ENCODE measurements at regions not wholly inside any gene's neighbourhood (a gene's known extent, or its start where the extent isn't known, plus 50 kb on each side); places are given as distances from the start of the nearest gene placed in this dataset.

- H3K9me3 ChIP-seq: no peaks in the 10 kb centered on the region
- 23% methylated on average over 8 of the region's 8 CpGs for WGBS (ENCODE audit: missing lambda C conversion rate)
- peak overlapping the region; percentile 41; the same call in 2 of the 3 replicates for H3K4me2 ChIP-seq
- POLR2A ChIA-PET: no interaction called here
- DNase-seq (ENCODE audit: low read depth in 1 of 2, low spot score in 1 of 2): peak; percentile 18 to 64
- FAIRE-seq: no peak
- peak; percentile 85 for ATAC-seq
- CTCF ChIA-PET: interaction anchor here (0.9 to 2.8 kb wide), 5 partner anchors 15 to 460 kb away, joined by 3 to 11 read pairs (median 3); no protein-coding TSS in a partner anchor
- no peak overlapping the region for H3K4me3 ChIP-seq
- H3K4me1 ChIP-seq: no peaks in the 10 kb centered on the region
- TF ChIP-seq BHLHE40 (IDR thresholded peaks at IDR 0.05; ENCODE audit: low read depth, low read length) (no peak), KDM1A (IDR thresholded peaks at IDR 0.05; ENCODE audit: low read depth) (no peak), POLR2AphosphoS2 (conservative IDR thresholded peaks at IDR 0.05; ENCODE audit: low read length) (no peak), RNF2 (IDR thresholded peaks at IDR 0.05; ENCODE audit: borderline replicate concordance, low read depth) (no peak), MAFK (IDR thresholded peaks at IDR 0.05; ENCODE audit: partially characterized antibody) (no peak), PHF8 (IDR thresholded peaks at IDR 0.05; ENCODE audit: borderline replicate concordance, low read depth) (no peak), ZSCAN20 (CRISPR knock-in tag; IDR thresholded peaks at IDR 0.05) (no peak), RAD21 (conservative IDR thresholded peaks at IDR 0.05 in 1 of 2, IDR thresholded peaks at IDR 0.05 in 1 of 2) (peak; percentile 77 to 79), MYC (IDR thresholded peaks at IDR 0.05; ENCODE audit: borderline replicate concordance, low read length) (no peak), RFX5 (IDR thresholded peaks at IDR 0.05) (no peak), CBX8 (IDR thresholded peaks at IDR 0.05) (no peak), FOSL2 (IDR thresholded peaks at IDR 0.05) (no peak), FOSL2 (CRISPR knock-in tag; IDR thresholded peaks at IDR 0.05) (no peak), SMC3 (IDR thresholded peaks at IDR 0.05) (peak; percentile 67; the same call in 2 of the 3 replicates), NFE2L2 (conservative IDR thresholded peaks at IDR 0.05; ENCODE audit: low read length) (no peak), HOXB13 (CRISPR knock-in tag; IDR thresholded peaks at IDR 0.05; ENCODE audit: low read depth) (no peak), CTCF (IDR thresholded peaks at IDR 0.05) (peak; percentile 72), HES2 (IDR thresholded peaks at IDR 0.05) (no peak), RARB (CRISPR knock-in tag; IDR thresholded peaks at IDR 0.05) (no peak)
- TF ChIP-seq, protein P1, sequence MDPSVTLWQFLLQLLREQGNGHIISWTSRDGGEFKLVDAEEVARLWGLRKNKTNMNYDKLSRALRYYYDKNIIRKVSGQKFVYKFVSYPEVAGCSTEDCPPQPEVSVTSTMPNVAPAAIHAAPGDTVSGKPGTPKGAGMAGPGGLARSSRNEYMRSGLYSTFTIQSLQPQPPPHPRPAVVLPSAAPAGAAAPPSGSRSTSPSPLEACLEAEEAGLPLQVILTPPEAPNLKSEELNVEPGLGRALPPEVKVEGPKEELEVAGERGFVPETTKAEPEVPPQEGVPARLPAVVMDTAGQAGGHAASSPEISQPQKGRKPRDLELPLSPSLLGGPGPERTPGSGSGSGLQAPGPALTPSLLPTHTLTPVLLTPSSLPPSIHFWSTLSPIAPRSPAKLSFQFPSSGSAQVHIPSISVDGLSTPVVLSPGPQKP (IDR thresholded peaks at IDR 0.05; ENCODE audit: low read depth, low read length): no peak
- no peak overlapping the region for H3K27ac ChIP-seq
Measured at GRCh38 chr14:30005114-30005808, 77.6 kb upstream of the PRKD1 start.

- H3K27ac ChIP-seq: no peak overlapping the region
- ChIA-PET CTCF (interaction anchor here (1.1 to 2.8 kb wide), 2 partner anchors 457 to 462 kb away, joined by 3 to 11 read pairs; no protein-coding TSS in a partner anchor), POLR2A (no interaction called here)
- FAIRE-seq (no peak), DNase-seq (ENCODE audit: low read depth in 1 of 2, low spot score in 1 of 2) (no peak), ATAC-seq (no peak)
- H3K4me3 ChIP-seq: no peak overlapping the region
- no peak for TF ChIP-seq POLR2AphosphoS2 (conservative IDR thresholded peaks at IDR 0.05; ENCODE audit: low read length)
- H3K4me2 ChIP-seq: no peak overlapping the region
- no peaks in the 10 kb centered on the region for H3K9me3 ChIP-seq
- 3% methylated on average over 2 of the region's 2 CpGs for WGBS (ENCODE audit: missing lambda C conversion rate)
- H3K4me1 ChIP-seq: no peaks in the 10 kb centered on the region
Measured at GRCh38 chr14:30006695-30007094, 79.0 kb upstream of the PRKD1 start.

- Histone ChIP-seq H3K9me3 (no peaks in the 10 kb centered on the region), H3K27ac (no peak overlapping the region), H3K4me2 (no peak overlapping the region), H3K4me3 (no peak overlapping the region), H3K4me1 (no peaks in the 10 kb centered on the region)
- no peak for ATAC-seq
- CTCF ChIA-PET: no interaction called here
- no peak for TF ChIP-seq FOSL2 (IDR thresholded peaks at IDR 0.05)
- no peak for TF ChIP-seq FOSL2 (CRISPR knock-in tag; IDR thresholded peaks at IDR 0.05)
- no peak for TF ChIP-seq ZFP36 (IDR thresholded peaks at IDR 0.05; ENCODE audit: borderline replicate concordance, partially characterized antibody)
- no peak for TF ChIP-seq POLR2A (IDR thresholded peaks at IDR 0.05; ENCODE audit: low read length)
- no peak for TF ChIP-seq ZC3H11A (IDR thresholded peaks at IDR 0.05)
- no peak for TF ChIP-seq CHD2 (IDR thresholded peaks at IDR 0.05; ENCODE audit: low read length, partially characterized antibody)
- no peak for TF ChIP-seq HES2 (IDR thresholded peaks at IDR 0.05)
- TF ChIP-seq NFE2L2 (conservative IDR thresholded peaks at IDR 0.05; ENCODE audit: low read length): no peak
- TF ChIP-seq MAZ (IDR thresholded peaks at IDR 0.05; ENCODE audit: borderline replicate concordance, low read depth, low read length): no peak
- TF ChIP-seq BCL3 (IDR thresholded peaks at IDR 0.05): no peak
- TF ChIP-seq CBX2 (IDR thresholded peaks at IDR 0.05; ENCODE audit: borderline replicate concordance, low read depth): no peak
- FAIRE-seq: no peak
- POLR2A ChIA-PET: no interaction called here
- no peak for DNase-seq (ENCODE audit: low read depth in 1 of 2, low spot score in 1 of 2)
- 17% methylated on average over 2 of the region's 2 CpGs for WGBS (ENCODE audit: missing lambda C conversion rate)
Measured at GRCh38 chr14:30015489-30015888, 87.8 kb upstream of the PRKD1 start.
